NCI-H2107 (cell line): ENCODE measurements at regions not wholly inside any gene's neighbourhood (a gene's known extent, or its start where the extent isn't known, plus 50 kb on each side); places are given as distances from the start of the nearest gene placed in this dataset.

ENCODE experiments used
- DNase-seq: peaks from one replicate; lab custom pipeline; 2025; lab: John Stamatoyannopoulos, UW

DNA sequence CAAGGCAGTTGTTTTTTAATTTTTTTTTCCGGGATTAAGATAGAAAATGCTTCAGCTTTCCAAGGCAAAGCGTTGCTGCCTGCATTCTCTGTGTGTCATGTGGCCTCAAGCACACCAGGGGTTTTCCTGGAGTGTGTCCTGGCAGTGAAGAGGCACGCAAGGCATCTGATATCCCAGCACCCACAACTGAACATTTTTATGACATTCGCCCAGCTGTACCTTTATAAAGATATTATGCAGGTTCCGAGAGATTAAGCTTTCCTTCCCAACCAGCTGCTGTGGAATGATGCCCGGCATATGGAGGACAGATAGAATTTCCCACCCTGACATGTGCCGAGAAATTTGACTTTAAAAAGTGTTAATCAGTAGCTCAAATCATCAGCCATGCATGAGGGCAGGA is 205.6 kb downstream of the GADD45G start:
- no peak for DNase-seq

DNA sequence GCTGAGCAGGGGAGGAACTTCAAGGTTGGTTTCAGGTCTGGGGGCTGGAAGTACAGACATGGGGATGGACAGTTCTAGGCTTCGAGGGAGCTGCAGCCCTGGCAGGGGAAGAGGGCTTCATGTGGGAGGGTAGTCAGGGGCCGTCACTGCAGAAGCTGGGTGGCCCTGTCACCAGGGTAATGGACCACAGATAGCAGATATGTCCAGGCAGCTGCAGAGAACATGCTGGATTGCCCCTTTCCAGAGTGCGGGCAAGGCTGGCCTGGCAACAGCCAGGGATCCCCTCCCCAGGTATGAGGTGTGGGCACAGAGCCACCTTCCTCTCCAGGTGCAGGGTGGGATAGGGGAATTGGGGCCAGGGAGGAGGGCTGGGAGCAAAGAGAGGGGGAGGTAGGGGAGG is 206.5 kb downstream of the GADD45G start:
- DNase-seq = no peak

DNA sequence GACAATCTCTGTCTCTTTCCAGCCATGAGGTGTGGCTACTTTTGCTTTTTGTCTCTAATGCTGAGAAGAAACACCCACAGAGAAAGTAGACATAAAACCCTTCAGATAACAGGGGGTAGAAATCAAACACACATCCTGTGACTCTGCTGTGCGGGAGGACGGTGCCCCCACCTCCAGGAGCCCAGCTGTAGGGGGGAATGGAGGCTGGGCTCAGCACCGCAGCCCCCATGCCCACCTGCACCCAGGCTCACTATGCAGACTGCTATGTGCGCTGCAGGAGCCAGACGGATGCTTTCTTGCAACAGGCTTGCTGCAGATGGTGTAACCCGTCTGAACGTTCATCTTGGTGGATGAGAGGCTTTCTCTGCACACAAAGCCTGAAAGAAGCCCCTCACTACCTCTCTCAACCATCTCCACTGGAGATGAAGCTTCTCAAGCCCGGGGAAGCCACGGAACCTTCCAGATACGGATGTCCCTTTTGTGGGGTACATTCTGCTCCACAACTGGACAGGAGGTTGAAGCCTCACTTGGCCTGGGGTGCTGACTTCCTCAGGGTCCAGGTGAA is 207.2 kb downstream of the GADD45G start:
- DNase-seq = no peak

DNA sequence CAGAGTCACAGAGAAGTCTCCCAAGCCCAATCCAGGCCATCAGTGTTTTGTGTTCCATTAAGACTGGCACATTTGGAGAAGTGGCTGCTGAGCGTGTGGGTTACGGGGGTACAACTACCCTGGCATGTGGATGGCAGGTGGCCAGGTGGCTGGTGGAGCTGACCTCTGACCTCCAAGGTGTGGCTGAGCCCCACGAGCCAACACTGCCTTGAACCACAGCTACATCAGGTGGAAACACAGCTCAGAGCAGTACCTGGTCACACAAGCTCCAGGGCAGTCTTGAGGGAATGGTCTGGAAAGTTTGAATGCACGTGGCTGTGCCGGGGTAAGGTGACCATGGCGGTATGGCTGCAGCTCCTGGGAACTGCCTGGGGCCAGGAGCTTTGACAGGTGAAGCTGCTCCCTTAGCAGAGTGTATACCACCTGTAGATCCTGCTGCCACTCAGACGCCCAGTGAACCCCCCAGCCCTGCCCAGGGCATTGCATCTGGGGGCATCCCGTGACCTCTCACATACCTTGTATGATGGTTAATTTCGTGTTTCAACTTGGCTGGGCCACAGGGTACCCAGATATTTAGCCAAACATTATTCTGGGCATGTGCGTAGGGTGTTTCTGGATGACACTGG is 207.9 kb downstream of the GADD45G start:
- DNase-seq = no peak

DNA sequence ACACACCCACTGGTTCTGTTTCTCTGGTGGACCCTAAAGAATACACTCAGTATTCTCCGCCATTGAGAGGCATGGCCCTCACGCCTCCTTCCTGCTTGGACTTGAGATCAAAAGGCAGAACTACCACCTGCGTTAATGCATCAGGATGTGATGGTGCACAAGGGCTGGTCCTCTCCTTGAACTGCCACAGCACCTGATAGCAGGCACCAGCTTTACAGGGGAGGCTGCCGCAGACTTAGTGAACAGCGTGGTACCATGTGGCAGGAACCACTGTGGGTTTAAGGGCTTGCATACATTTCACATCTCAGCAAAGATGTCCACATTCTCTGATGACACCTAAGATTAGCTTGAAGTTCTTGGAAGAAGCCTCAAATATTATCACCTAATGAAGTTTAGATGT is 208.7 kb downstream of the GADD45G start:
- no peak for DNase-seq

DNA sequence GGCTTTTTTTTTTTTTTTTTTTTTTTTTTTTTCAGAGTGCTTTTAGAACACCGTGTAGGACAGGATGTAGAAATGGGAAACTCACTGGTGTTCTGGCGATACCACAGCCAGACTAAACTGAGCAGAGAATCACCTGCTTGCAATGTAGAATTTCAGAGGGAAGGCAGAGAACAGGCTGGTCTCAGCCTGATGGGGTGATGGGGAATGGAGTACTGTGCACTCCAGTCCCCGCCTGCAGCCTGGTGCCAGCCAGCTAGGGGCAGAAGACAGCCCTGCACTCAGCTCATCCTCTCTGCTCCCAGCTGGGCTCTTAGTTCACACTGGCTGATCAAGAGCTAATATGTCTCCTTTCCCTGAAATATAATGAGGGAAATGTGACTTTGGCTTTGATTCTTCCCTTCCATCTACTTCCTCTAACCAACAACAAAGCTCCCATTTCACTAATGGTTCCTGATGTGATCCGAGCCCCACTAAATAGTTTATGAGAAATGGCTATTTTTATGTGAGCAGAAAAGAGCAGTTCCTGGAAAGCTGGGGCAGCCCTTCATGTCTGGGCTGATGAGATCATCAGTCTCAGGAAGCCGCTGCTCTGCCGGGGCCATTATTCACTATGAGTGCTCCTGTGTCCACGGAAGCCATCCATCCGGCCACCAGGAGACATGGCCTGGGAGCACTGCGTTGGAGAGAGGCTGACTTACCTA is 209.7 kb downstream of the GADD45G start:
- peak; percentile 48 for DNase-seq

DNA sequence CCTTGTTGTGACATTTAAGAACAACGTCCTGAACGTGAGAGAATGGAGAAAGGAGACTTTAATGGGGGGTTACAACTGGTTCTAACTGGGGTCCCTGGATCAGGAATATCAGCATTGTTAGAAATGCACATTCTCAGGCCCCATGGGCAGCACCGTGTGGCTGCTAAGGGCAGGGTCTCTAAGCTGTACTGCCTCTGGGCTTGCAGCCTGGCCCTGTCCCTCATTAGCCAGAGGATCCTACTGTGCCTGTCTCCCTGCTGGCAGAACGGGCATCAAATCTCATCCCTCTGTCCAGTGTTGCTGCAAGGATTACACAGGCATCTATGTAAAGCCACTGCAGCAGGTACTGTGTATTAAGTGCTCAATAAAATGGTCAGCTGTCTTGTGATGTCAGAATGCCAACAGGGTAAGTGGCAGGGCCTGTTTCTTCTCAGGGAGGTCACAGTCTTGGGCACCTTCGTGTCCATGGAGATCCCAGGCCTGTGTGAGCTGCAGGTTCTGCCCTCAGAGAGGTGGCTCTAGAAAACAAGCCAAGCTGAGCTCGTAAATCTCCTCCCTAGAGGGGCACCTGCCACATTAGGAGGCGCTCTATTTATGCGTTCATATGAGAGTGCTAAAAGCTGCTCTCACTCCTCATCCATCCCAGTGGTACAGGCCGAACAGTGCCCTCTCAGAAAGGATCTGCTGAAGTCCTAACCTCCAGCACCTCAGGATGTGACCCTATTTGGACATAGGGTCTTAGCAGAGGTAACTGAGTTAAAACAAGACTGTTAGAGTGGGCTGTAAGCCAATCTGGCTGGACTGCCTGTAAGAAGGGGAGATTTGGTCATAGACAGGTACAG is 210.5 kb downstream of the GADD45G start:
- no peak for DNase-seq

DNA sequence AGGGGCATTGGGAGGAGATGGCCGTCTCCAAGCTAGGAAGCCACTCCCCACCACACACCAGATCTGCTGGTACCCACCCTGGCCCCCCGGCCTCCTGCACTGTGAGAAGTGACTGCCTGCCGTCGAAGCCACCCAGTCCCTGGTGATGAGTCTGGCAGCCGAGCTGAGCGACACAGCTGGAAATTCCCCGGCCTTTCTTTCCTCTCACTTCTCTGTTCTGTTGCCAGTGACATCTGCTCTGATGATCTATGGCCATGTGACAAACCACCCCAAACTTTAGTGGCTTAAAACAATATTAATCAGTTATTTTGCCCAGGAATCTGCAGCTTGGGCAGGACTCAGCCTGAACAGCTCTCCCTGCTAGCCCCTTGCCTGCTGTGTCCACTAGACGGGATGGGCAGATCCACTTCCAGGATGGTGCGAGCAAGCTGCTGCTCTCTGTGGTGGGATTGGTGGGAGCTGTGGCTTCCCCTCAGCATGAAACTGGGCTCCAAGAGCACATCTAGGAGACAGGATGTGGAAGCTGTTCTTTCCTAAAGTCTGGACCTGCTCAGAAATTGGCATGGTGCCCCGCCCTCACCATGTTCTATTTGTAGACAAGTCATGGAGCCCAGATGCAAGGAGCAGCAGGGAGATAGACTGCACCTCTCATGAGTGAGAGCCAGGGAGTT is 211.2 kb downstream of the GADD45G start:
- DNase-seq = no peak

DNA sequence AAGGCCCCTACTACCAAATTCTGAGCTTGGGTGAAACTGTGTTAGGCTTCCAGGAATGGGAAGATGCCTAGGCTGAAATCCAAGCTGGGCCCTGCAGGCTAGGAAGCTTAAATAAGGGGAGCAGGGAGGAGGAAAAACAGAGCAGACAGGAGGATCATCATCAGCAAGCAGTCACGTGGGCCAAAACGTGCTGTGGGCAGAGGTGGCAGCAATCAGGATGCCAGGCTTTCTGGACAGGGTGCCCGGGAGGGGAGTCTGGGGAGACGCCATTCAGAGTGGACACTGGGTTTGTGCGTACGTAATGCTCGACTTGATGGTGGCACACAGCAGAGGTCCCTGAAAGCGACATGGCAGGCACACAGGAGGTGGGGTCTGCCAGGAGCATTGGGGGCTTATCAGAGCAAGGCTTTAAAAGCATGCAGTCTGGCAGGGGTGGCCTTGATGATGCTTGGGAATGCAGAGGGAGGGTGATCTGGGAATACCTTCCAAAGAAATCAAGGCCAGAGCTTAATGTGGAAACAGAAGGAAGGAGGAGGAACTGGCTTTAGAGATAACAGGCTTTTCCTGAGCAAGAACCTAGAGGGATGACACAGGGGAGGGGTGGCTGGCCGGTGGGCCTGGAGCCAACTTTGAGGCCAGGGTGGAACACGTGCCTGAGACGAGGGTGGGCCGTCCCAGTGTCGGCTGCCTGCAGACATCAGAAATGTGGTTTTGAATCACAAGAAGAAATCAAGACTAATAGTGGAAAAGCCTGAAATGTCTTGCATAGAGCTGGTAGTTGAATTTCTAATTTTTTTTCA is 212.5 kb downstream of the GADD45G start:
- DNase-seq = no peak

DNA sequence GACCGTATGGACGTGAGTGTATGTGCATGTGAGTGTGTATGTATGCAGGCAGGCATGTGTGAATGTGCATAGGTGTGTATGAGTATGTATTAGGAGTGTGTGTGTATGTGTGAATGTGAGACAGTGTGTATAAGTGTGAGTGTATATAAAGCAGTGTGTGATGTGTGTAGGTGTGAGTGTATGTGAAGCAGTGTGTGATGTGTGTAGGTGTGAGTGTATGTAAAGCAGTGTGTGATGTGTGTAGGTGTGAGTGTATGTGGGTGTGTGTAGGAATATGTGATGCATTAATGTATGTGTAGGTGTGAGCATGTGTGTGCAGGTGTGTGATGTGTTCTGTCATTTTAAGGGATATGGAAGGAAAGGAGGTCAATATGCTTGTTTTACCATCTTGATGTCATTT is 215.5 kb downstream of the GADD45G start:
- no peak for DNase-seq

DNA sequence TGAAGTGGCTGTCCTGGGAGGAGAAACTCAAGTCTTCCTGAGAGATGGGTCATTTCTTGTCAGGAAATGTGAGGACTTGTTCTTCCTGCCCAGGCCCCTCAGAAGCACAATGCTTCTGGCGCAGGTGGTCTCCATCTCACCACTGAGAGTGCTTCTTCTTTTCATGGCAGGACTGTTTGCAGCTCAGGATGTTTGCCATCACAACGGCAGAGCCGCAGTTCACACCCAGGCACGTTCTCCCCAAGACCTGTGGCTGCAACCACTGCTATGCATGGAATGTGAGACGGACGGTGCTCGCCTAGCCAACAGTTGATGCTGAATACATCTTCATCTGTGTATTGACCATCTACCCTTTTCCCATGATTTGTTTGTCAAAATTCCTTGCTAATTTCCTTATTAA is 216.3 kb downstream of the GADD45G start:
- DNase-seq = no peak

DNA sequence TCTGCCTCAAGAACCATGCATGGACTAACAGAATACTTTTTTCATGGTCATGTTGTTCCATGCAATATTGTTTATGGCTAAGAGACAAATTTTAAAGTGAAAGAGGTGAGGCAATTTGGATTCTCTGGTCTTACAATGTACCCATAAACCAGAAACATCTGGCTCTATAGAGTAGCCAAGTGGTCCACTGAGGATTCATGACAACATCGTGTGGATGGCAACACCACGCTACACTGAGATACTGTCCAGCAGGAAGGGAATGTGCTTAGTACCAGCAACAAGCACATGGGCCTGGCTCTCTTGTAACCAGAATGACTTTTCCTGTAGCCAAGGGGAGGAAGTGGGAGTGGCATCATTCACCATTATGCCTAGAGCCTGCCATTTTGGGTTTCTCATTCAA is 218.2 kb downstream of the GADD45G start:
- DNase-seq = no peak

DNA sequence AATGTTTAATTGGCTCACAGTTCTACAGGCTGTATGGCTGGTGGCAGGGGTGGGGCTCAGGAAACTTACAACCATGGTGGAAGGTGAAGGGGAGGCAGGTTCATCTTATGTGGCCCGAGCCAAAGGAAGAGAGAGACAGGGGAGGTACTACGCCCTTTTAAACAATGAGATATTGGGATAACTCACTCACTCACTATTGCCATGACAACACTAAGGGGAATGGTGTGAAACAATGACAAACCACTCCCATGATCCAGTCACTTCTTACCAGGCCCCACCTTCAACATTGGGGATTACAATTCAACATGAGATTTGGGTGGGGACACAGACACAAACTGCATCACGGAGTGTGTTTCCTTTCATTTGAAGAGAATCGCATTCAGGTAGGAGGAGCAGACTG is 220.9 kb downstream of the GADD45G start:
- no peak for DNase-seq

DNA sequence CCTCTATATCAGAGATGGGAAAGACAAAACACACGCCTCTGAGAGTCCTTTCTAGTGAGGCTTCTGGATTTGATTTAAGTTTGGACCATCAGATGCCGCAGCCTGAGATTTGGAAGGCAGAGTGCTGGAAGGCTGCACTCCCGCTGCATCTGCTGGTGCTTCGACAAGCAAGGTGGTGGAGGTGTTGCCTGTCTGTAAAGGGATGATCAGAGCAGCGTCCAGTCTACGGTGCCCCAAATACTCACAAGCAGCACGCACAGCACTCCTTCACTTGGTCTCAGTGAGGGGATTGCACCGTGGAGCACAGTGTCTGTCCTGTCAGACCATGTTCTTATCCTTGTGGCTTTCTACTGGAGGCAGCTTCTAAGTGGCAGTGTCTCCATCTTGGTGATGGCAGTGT is 221.4 kb downstream of the GADD45G start:
- no peak for DNase-seq

DNA sequence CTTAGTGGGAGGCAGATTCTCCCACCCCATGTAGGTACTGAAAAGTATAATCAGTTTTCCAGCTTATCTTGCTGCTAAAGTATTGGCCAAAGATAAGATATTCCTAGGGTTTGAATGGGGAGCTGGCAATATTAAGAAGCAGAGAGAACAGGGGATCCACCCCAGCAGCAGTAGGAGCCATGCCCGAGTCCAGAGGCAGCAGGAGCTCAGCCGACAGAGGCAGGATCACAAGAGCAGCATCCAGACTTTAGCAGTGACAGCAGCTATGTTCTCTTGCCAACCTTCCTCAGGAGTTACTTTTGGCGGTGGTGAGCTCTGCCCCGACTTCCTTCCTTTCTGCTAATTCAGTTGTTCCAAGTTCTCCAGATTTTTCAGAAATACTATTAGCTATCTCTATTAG is 224.5 kb downstream of the GADD45G start:
- no peak for DNase-seq

DNA sequence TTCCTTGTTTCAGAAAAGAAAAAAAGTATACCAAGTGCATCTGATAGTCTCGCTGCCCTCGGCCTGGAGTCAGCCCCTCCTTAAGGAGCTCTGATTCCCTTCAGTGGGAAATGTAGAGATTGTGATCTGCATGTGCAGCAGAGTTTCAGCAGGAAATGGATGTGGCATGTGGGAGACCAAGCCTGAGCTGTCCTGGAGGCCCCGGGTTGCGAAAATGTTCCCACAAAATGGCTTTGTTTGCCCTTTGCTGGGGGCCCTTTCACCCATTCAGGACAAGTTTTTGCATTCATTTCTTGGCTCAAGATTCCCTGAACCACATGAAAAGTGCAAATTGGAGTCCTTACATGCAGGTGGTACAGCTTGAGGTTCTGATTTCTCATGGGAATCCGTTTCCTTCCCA is 230.9 kb downstream of the GADD45G start:
- no peak for DNase-seq

DNA sequence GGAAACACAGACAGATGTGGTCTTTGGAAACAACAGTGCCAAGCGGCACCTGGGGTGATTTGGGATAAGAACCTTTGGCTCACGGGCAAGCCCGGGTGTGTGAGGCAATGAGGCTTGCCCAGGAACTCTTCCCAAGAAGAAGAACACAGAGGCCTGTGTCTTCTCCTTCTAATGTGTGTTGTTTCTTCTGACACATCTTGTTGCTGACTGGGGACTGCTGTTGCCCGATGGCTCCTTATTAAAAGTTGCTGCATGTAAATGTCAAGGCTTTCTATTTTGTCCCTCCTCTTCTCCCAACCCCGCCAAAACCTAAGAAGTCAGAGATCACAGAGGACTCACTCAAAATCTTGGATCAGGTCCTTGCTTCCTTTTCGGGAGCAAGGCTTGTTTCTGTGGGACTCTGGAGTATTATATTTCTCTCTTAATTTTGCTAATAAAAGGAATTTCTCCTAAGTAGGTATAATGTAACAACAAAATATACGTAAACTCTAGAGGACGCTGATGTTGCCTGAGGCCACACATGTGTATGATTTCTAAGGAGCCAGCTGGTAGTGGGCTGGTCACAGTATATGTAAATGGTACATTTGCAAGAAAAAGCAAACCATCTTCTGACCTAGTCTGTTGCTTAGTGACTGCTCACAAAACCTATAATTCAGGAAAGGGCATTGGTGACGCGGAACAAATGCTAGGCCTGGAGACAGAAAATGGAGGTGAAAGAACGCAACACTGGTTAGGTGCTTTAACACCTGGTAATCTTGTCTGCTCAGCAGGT is 232.5 kb downstream of the GADD45G start:
- DNase-seq = no peak

DNA sequence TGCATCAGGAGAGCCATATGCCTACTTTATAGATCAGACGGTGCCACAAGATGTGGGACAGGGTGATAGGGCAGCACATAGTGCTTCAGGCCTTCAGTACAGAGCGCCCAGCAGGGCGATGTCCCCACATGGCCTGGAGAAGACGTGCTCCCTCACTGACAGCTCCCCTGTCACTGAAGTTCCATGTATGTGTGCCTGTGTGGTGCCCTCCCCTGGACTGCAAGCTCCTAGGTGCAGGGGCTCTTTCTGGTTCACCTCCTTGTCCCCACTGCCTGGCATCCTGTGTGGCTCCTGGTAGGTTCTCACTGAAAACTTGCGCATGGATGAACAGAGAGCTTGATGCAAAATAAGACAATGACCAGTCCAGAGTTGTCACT is 233.1 kb downstream of the GADD45G start:
- DNase-seq = no peak

DNA sequence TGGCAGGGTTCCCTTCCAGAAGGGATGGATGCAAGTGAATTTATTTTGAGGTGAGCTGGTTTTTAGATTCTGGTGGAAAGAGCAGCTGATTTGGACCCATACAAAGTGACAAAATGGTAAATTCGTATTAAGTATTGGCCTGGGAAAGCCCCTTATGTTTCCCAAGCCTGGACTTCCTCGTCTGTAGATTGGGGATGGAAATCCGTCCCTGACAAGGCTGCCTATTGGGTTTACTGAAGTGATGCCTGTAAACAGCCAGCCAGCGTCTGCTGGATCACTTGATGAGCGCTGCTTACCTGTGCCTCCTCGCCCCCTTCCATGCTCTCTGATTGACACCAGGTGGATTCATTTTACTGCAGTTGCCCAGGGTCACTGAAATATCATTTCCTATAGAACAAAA is 233.8 kb downstream of the GADD45G start:
- no peak for DNase-seq

DNA sequence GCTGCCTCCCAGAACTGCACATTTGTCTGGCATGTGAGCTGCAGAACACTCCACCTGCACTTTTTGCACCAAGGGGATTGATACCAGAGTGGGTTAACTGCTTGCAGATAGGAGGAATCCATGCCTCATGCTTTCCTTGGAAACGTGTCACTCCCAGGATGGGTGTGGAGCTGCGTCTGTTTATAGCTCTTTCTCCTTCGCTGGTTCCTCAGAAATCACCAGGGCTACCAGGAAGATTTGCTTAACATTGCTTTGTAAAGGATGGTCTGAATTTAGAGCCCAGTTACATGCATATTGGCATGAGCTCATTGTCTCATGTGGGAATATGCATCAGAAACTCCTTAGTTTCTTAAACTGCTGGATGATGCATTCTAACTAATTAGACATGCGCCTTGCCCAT is 234.6 kb downstream of the GADD45G start:
- no peak for DNase-seq

DNA sequence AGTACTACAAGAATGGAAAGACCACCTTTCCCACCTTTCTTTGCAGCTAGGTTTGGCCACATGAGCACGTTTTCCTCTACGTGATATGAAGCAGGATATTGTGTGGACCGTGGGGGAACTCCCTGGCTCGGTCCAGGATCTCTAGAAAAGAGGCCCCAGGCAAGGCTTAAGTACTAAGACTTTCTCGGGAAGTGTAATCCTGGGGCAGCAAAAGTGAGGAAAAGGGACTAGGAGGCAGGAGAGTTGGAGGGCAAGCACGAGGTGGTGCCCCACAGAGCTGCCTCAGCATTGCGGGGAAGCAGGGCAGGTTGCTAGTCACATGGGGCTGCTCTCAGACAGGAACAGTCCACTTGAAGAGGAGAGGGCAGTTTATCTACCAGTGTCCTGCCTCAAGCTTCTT is 235.1 kb downstream of the GADD45G start:
- no peak for DNase-seq
